CD14-positive monocyte (primary cell): ENCODE measurements at regions not wholly inside any gene's neighbourhood (a gene's known extent, or its start where the extent isn't known, plus 50 kb on each side); places are given as distances from the start of the nearest gene placed in this dataset.

Experiments
- DNase-seq, 3 donors: peaks; one replicate each; pipeline ENCODE4 v3.0.0-alpha.2; 2011 to 2022
- H2AFZ ChIP-seq: 2 replicates; pipeline ENCODE4 v1.6.0; 2012; ENCODE audit warnings: mild to moderate bottlenecking, low read depth, low read length, inconsistent platforms; ENCODE audit not compliant: insufficient read depth, poor library complexity, severe bottlenecking
- H3K27ac ChIP-seq, 2 donors: 1 replicate in 1 of 2; 2 replicates in 1 of 2; pipeline ENCODE4 v1.5.1; 2012 to 2013; ENCODE audit warnings: low read length in 2 of 2, control low read depth in 1 of 2, inconsistent platforms in 1 of 2, low read depth in 1 of 2, mild to moderate bottlenecking in 1 of 2
- H3K27me3 ChIP-seq, 2 donors: one replicate each; pipeline versions ENCODE4 v1.6.0 to v1.6.1; 2011 to 2013; ENCODE audit warnings: low read length in 2 of 2; ENCODE audit not compliant: control insufficient read depth in 2 of 2, insufficient read depth in 2 of 2
- H3K36me3 ChIP-seq, 2 donors: replicated peaks in 1 of 2; 1 replicate in 1 of 2; 2 replicates in 1 of 2; pipeline versions ENCODE4 v1.5.1 to v1.6.1; 2012 to 2013; ENCODE audit warnings: low read length in 2 of 2, control low read depth in 1 of 2, inconsistent platforms in 1 of 2, mild to moderate bottlenecking in 1 of 2; ENCODE audit not compliant: insufficient read depth in 2 of 2, control insufficient read depth in 1 of 2
- H3K4me1 ChIP-seq, 2 donors: 1 replicate in 1 of 2; 2 replicates in 1 of 2; pipeline versions ENCODE4 v1.5.1 to v1.6.1; 2012 to 2013; ENCODE audit warnings: low read length in 2 of 2, control low read depth in 1 of 2, inconsistent platforms in 1 of 2, mild to moderate bottlenecking in 1 of 2, moderate library complexity in 1 of 2; ENCODE audit not compliant: insufficient read depth in 2 of 2, control insufficient read depth in 1 of 2
- H3K4me2 ChIP-seq: replicated peaks from 2 replicates; pipeline ENCODE3; 2012; ENCODE audit warnings: low read length, moderate library complexity, mild to moderate bottlenecking; ENCODE audit not compliant: poor library complexity, severe bottlenecking; ENCODE audit errors: extremely low read depth
- H3K4me3 ChIP-seq, 3 experiments: fragments of 200-600 bp in 1 of 3; sonication (generic) in 1 of 3; replicated peaks in 1 of 3; 1 replicate in 2 of 3; 2 replicates in 1 of 3; pipeline ENCODE4 v1.5.1; 2011 to 2013; ENCODE audit warnings: low read length in 3 of 3, mild to moderate bottlenecking in 3 of 3, control low read depth in 2 of 3, low read depth in 2 of 3, inconsistent platforms in 1 of 3, moderate library complexity in 1 of 3
- H3K79me2 ChIP-seq: 2 replicates; pipeline ENCODE4 v1.6.0; 2012; ENCODE audit warnings: mild to moderate bottlenecking, control low read depth, inconsistent platforms, low read length, moderate library complexity; ENCODE audit not compliant: insufficient read depth
- H3K9ac ChIP-seq: 2 replicates; pipeline ENCODE4 v1.6.0; 2017; ENCODE audit warnings: low read length, mild to moderate bottlenecking; ENCODE audit not compliant: insufficient read depth, poor library complexity, severe bottlenecking
- H3K9me3 ChIP-seq, 2 donors: replicated peaks in 1 of 2; 1 replicate in 1 of 2; 2 replicates in 1 of 2; pipeline versions ENCODE4 v1.5.1 to v1.6.1; 2012 to 2013; ENCODE audit warnings: low read length in 2 of 2, control low read depth in 1 of 2; ENCODE audit not compliant: control insufficient read depth in 1 of 2, insufficient read depth in 1 of 2
- H4K20me1 ChIP-seq: 2 replicates; pipeline ENCODE4 v1.6.0; 2012; ENCODE audit warnings: mild to moderate bottlenecking, low read length, control low read depth, moderate library complexity; ENCODE audit not compliant: insufficient read depth
- H3K27ac Mint-ChIP-seq, 7 donors: one replicate each; pipeline ENCODE4 v1.8.0; 2020; ENCODE audit warnings: mild to moderate bottlenecking in 7 of 7, mixed read lengths in 7 of 7, moderate library complexity in 6 of 7, inconsistent platforms in 2 of 7
- H3K27me3 Mint-ChIP-seq, 3 donors: one replicate each; pipeline ENCODE4 v1.8.0; 2021 to 2022; ENCODE audit warnings: low read depth in 3 of 3, mild to moderate bottlenecking in 3 of 3, mixed read lengths in 3 of 3, moderate library complexity in 3 of 3, inconsistent platforms in 1 of 3
- H3K36me3 Mint-ChIP-seq, 2 donors: one replicate each; pipeline ENCODE4 v1.8.0; 2020; ENCODE audit warnings: mixed read lengths in 2 of 2, inconsistent platforms in 1 of 2, mild to moderate bottlenecking in 1 of 2
- H3K4me1 Mint-ChIP-seq: one replicate; pipeline ENCODE4 v1.8.0; 2020; ENCODE audit warnings: mild to moderate bottlenecking, mixed read lengths
- H3K4me3 Mint-ChIP-seq, 2 donors: one replicate each; pipeline ENCODE4 v1.8.0; 2020; ENCODE audit warnings: mild to moderate bottlenecking in 2 of 2, mixed read lengths in 2 of 2, moderate library complexity in 1 of 2
- H3K9me3 Mint-ChIP-seq, 7 donors: one replicate each; pipeline ENCODE4 v1.8.0; 2020 to 2022; ENCODE audit warnings: mixed read lengths in 7 of 7, mild to moderate bottlenecking in 6 of 7, moderate library complexity in 6 of 7, inconsistent platforms in 2 of 7
- CTCF ChIP-seq: fragments of 200-600 bp; IDR thresholded peaks from one replicate; pipeline ENCODE4 v1.8.0; 2022; ENCODE audit warnings: antibody characterized with exemption, mild to moderate bottlenecking
- WGBS: methylation state at CpG from one replicate; pipeline ENCODE4 v1.1.5; 2013; ENCODE audit warnings: missing lambda C conversion rate; ENCODE audit not compliant: insufficient coverage; 5-methylcytosine and 5-hydroxymethylcytosine counted together
- intact Hi-C, 2 donors: fragments of 100-400 bp; cut with micrococcal nuclease; formaldehyde crosslinking; loops; one replicate each; pipeline versions ENCODE4 v1.15.0 to v1.15.1; 2023

- Mint-ChIP-seq H3K4me1 (peaks cover 10% of the 10 kb centered on the region), H3K36me3 (no peaks in the 10 kb centered on the region), H3K9me3 (peaks cover 0 to 5% (median 2%) of the 10 kb centered on the region in 7 donors), H3K4me3 (no peak overlapping the region), H3K27me3 (no peaks in the 10 kb centered on the region), H3K27ac (no peak overlapping the region)
- H4K20me1 ChIP-seq = no peaks in the 10 kb centered on the region
- no peak overlapping the region for H2AFZ ChIP-seq
- intact Hi-C loops = no loop called here
- no CpG with 5 or more reads among the region's 2 CpGs for WGBS
- no peak overlapping the region for H3K9ac ChIP-seq
- no peak overlapping the region for H3K4me3 ChIP-seq
- no peak overlapping the region for H3K4me2 ChIP-seq
- DNase-seq = no peak
- no peaks in the 10 kb centered on the region for H3K27me3 ChIP-seq
- no peak overlapping the region for H3K27ac ChIP-seq
- H3K36me3 ChIP-seq = no peaks in the 10 kb centered on the region
- no peaks in the 10 kb centered on the region for H3K79me2 ChIP-seq
- no peaks in the 10 kb centered on the region for H3K4me1 ChIP-seq
- TF ChIP-seq CTCF = no peak
- no peaks in the 10 kb centered on the region for H3K9me3 ChIP-seq
Observed at GRCh38 chr3:34277110-34277509, 478.7 kb downstream of the PDCD6IP start.

DNA sequence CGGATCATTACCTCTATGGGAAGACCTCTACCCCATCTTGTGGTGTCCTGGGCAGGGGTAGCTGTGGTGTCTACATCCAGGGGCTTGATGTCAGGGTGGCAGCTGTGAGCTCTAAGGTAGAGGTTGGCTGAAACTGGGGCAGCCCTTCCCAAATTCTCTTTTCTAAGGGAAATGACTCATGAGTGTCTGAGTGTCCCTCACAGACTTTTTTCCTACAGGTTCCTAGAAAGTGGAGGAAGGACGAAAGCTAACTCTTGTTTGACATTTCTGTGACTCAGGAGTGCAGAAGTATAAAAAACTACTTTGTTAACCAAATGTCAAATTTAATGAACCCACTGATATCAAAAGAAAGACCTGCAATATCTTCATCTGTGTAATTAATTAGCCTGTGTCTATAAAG lies 481.5 kb downstream of the PDCD6IP start:
- WGBS = no CpG with 5 or more reads among the region's 2 CpGs
- H3K79me2 ChIP-seq = no peaks in the 10 kb centered on the region
- no peaks in the 10 kb centered on the region for H4K20me1 ChIP-seq
- no peak for TF ChIP-seq CTCF
- Mint-ChIP-seq H3K9me3 (peaks cover 0 to 4% (median 2%) of the 10 kb centered on the region in 7 donors), H3K36me3 (no peaks in the 10 kb centered on the region), H3K27ac (peak overlapping the region in 1 of 7 donors; percentile 46), H3K27me3 (no peaks in the 10 kb centered on the region), H3K4me3 (no peak overlapping the region), H3K4me1 (peaks cover 10% of the 10 kb centered on the region)
- no peaks in the 10 kb centered on the region for H3K36me3 ChIP-seq
- H3K27me3 ChIP-seq = no peaks in the 10 kb centered on the region
- no peak overlapping the region for H3K27ac ChIP-seq
- H3K4me3 ChIP-seq = no peak overlapping the region
- no peaks in the 10 kb centered on the region for H3K9me3 ChIP-seq
- H3K4me1 ChIP-seq = no peaks in the 10 kb centered on the region
- H3K9ac ChIP-seq = no peak overlapping the region
- no peak overlapping the region for H2AFZ ChIP-seq
- peak in 1 of 3 donors; percentile 7 for DNase-seq
- intact Hi-C loops = no loop called here
- no peak overlapping the region for H3K4me2 ChIP-seq
